ENCODE measurements at regions not wholly inside any gene's neighbourhood (a gene's known extent, or its start where the extent isn't known, plus 50 kb on each side); places are given as distances from the start of the nearest gene placed in this dataset.

DNA sequence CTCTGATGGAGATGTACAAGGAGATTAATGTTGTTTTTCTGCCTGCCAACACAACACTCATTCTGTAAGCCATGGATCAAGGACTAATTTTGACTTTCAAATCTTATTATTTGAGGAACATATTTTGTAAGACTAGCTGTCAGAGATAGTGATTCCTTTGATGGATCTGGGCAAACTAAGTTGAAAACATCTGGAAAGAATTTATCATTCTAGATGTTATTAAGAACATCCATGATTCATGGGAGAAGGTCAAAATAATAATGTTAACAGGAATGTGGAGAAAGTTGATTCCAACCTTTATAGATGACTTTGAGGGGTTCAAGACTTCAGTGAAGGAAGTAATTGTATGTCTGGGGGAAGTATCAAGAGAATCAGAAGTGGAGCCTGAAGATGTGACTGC, 196.8 kb downstream of the POSTN start:
- H3K9me3 Mint-ChIP-seq, result peaks cover 0 to 27% (median 3%) of the 10 kb centered on the region in 11 donors
- POLR2A ChIA-PET, result no interaction called here
- H3K4me1 Mint-ChIP-seq, result no peaks in the 10 kb centered on the region

DNA sequence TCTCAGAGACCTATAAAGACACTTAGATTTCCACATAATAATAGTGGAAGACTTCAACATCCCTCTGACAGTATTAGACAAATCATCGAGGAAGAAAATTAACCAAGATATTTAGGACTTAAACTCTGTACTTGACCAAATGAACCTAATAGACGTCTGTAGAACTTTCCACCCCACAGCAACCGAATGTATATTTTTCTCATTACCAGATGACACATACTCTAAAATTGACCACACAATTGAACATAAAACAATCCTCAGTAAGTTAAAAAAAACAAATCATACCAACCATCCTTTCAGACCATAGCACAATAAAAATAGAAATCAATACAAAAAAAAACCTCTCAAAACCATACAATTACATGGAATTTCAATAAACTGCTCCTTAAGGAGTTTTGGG, 201.0 kb downstream of the POSTN start:
- intact Hi-C loops (cut with micrococcal nuclease), result no loop called here
- no peak overlapping the region for H3K4me3 ChIP-seq (ENCODE audit: low read length)
- no peaks in the 10 kb centered on the region for H3K9me3 ChIP-seq (ENCODE audit: control insufficient read depth in 2 of 3, low read length in 3 of 3)
- Mint-ChIP-seq H3K4me3 (no peak overlapping the region), H3K9me3 (peaks cover 0 to 34% (median 4%) of the 10 kb centered on the region in 11 donors), H3K36me3 (no peaks in the 10 kb centered on the region), H3K27ac (no peak overlapping the region), H3K4me1 (no peaks in the 10 kb centered on the region), H3K27me3 (no peaks in the 10 kb centered on the region)
- H3K36me3 ChIP-seq (ENCODE audit: control insufficient read depth in 2 of 3, insufficient read depth in 3 of 3, low read length in 3 of 3), result no peaks in the 10 kb centered on the region
- ChIA-PET POLR2A (no interaction called here), CTCF (no interaction called here)
- no peaks in the 10 kb centered on the region for H3K27me3 ChIP-seq (ENCODE audit: control insufficient read depth in 2 of 2, insufficient read depth in 2 of 2, low read length in 2 of 2)
- no peaks in the 10 kb centered on the region for H3K4me1 ChIP-seq (ENCODE audit: control insufficient read depth in 2 of 2, insufficient read depth in 2 of 2, low read length in 2 of 2)
- ATAC-seq (no peak), DNase-seq (no peak)
- H3K27ac ChIP-seq (ENCODE audit: low read depth, low read length), result no peak overlapping the region

More for the DNA sequence above, 196.8 kb downstream of the POSTN start:
- Histone ChIP-seq H3K4me3 (ENCODE audit: low read length) (no peak overlapping the region), H3K36me3 (ENCODE audit: control insufficient read depth in 2 of 3, insufficient read depth in 3 of 3, low read length in 3 of 3) (no peaks in the 10 kb centered on the region), H3K27me3 (ENCODE audit: control insufficient read depth in 2 of 2, insufficient read depth in 2 of 2, low read length in 2 of 2) (no peaks in the 10 kb centered on the region), H3K27ac (ENCODE audit: low read depth, low read length) (no peak overlapping the region), H3K4me1 (ENCODE audit: control insufficient read depth in 2 of 2, insufficient read depth in 2 of 2, low read length in 2 of 2) (no peaks in the 10 kb centered on the region), H3K9me3 (ENCODE audit: control insufficient read depth in 2 of 3, low read length in 3 of 3) (no peaks in the 10 kb centered on the region)
- CTCF ChIA-PET, result no interaction called here
- ATAC-seq (no peak), DNase-seq (no peak)
- no peaks in the 10 kb centered on the region for H3K27me3 Mint-ChIP-seq
- H3K27ac Mint-ChIP-seq, result no peak overlapping the region
- H3K36me3 Mint-ChIP-seq, result no peaks in the 10 kb centered on the region
- intact Hi-C loops (cut with micrococcal nuclease), result no loop called here
- no peak overlapping the region for H3K4me3 Mint-ChIP-seq

- no peak overlapping the region for H3K4me3 ChIP-seq (ENCODE audit: low read length)
- intact Hi-C loops (cut with micrococcal nuclease), result no loop called here
- ATAC-seq (no peak), DNase-seq (no peak)
- H3K36me3 Mint-ChIP-seq, result no peaks in the 10 kb centered on the region
- no peaks in the 10 kb centered on the region for H3K4me1 ChIP-seq (ENCODE audit: control insufficient read depth in 2 of 2, insufficient read depth in 2 of 2, low read length in 2 of 2)
- no peak overlapping the region for H3K27ac ChIP-seq (ENCODE audit: low read depth, low read length)
- no peaks in the 10 kb centered on the region for H3K27me3 Mint-ChIP-seq
- POLR2A ChIA-PET, result no interaction called here
- no peaks in the 10 kb centered on the region for H3K9me3 ChIP-seq (ENCODE audit: control insufficient read depth in 2 of 3, low read length in 3 of 3)
- no peak overlapping the region for H3K4me3 Mint-ChIP-seq
- H3K36me3 ChIP-seq (ENCODE audit: control insufficient read depth in 2 of 3, insufficient read depth in 3 of 3, low read length in 3 of 3), result no peaks in the 10 kb centered on the region
- H3K27ac Mint-ChIP-seq, result no peak overlapping the region
- H3K4me1 Mint-ChIP-seq, result no peaks in the 10 kb centered on the region
- CTCF ChIA-PET, result no interaction called here
- no peaks in the 10 kb centered on the region for H3K27me3 ChIP-seq (ENCODE audit: control insufficient read depth in 2 of 2, insufficient read depth in 2 of 2, low read length in 2 of 2)
- H3K9me3 Mint-ChIP-seq, result peaks cover 0 to 30% (median 4%) of the 10 kb centered on the region in 11 donors
These were observed 203.0 kb downstream of the POSTN start for GRCh38 chr13:37395544-37395943.

DNA sequence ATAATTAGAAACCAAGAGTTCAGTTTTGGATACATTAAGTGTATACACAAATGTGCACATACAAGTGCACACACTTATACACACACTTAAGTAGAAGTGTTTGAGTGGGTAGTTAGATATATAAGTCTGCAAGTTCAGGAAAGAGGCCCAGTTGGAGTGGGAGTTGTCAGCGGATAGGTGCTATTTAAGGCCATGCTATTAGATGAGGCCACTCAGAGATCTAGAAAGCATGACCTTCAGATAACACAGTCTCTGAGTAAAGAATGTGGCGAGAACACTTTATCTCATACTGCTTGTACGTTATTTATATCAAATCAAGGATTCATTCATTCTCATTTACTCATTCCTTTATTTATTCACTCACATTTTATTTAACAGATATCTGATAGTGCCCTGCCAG, 206.2 kb downstream of the POSTN start:
- H3K27me3 ChIP-seq (ENCODE audit: control insufficient read depth in 2 of 2, insufficient read depth in 2 of 2, low read length in 2 of 2), result no peaks in the 10 kb centered on the region
- H3K4me1 Mint-ChIP-seq, result no peaks in the 10 kb centered on the region
- peaks cover 0 to 19% (median 6%) of the 10 kb centered on the region in 11 donors for H3K9me3 Mint-ChIP-seq
- ChIA-PET POLR2A (no interaction called here), CTCF (no interaction called here)
- no peak overlapping the region for H3K27ac Mint-ChIP-seq
- intact Hi-C loops (cut with micrococcal nuclease), result no loop called here
- H3K4me1 ChIP-seq (ENCODE audit: control insufficient read depth in 2 of 2, insufficient read depth in 2 of 2, low read length in 2 of 2), result no peaks in the 10 kb centered on the region
- no peak overlapping the region for H3K27ac ChIP-seq (ENCODE audit: low read depth, low read length)
- no peaks in the 10 kb centered on the region for H3K27me3 Mint-ChIP-seq
- ATAC-seq (no peak), DNase-seq (no peak)
- H3K36me3 Mint-ChIP-seq, result no peaks in the 10 kb centered on the region
- no peaks in the 10 kb centered on the region for H3K36me3 ChIP-seq (ENCODE audit: control insufficient read depth in 2 of 3, insufficient read depth in 3 of 3, low read length in 3 of 3)
- no peak overlapping the region for H3K4me3 ChIP-seq (ENCODE audit: low read length)
- H3K4me3 Mint-ChIP-seq, result no peak overlapping the region
- H3K9me3 ChIP-seq (ENCODE audit: control insufficient read depth in 2 of 3, low read length in 3 of 3), result no peaks in the 10 kb centered on the region

DNA sequence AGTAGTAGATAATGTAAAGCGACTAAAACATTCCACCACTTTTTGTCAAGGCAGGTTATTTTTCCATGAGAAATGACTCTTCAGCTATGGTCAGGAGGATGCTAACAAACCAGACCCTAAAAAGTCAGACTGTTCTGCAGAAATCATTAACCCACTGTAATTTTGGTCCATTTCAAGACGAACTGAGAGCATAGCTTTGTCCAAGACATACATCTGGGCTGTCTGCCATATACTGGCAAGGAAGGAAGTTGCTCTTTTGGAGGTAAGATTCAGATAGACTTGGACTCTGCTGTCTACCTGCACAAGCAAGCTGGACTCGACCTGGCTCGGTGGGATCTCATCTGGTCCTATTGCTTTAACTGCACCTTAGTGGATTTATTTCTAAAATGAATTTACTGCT, 207.8 kb downstream of the POSTN start:
- intact Hi-C loops (cut with micrococcal nuclease), result no loop called here
- Histone ChIP-seq H3K4me1 (ENCODE audit: control insufficient read depth in 2 of 2, insufficient read depth in 2 of 2, low read length in 2 of 2) (no peaks in the 10 kb centered on the region), H3K4me3 (ENCODE audit: low read length) (no peak overlapping the region), H3K27ac (ENCODE audit: low read depth, low read length) (no peak overlapping the region), H3K36me3 (ENCODE audit: control insufficient read depth in 2 of 3, insufficient read depth in 3 of 3, low read length in 3 of 3) (no peaks in the 10 kb centered on the region), H3K9me3 (ENCODE audit: control insufficient read depth in 2 of 3, low read length in 3 of 3) (no peaks in the 10 kb centered on the region), H3K27me3 (ENCODE audit: control insufficient read depth in 2 of 2, insufficient read depth in 2 of 2, low read length in 2 of 2) (no peaks in the 10 kb centered on the region)
- H3K27ac Mint-ChIP-seq, result no peak overlapping the region
- DNase-seq (no peak), ATAC-seq (no peak)
- H3K4me1 Mint-ChIP-seq, result no peaks in the 10 kb centered on the region
- H3K36me3 Mint-ChIP-seq, result no peaks in the 10 kb centered on the region
- POLR2A ChIA-PET, result no interaction called here
- H3K4me3 Mint-ChIP-seq, result no peak overlapping the region
- peaks cover 0 to 19% (median 5%) of the 10 kb centered on the region in 11 donors for H3K9me3 Mint-ChIP-seq
- H3K27me3 Mint-ChIP-seq, result no peaks in the 10 kb centered on the region
- CTCF ChIA-PET, result no interaction called here

GRCh38 chr13:37385956-37386670, 212.5 kb downstream of the POSTN start:
- Mint-ChIP-seq H3K36me3 (no peaks in the 10 kb centered on the region), H3K27me3 (no peaks in the 10 kb centered on the region), H3K9me3 (peaks cover 0 to 8% (median 3%) of the 10 kb centered on the region in 11 donors), H3K4me1 (no peaks in the 10 kb centered on the region), H3K27ac (no peak overlapping the region), H3K4me3 (peak overlapping the region in 1 of 10 donors; percentile 9)
- Histone ChIP-seq H3K27ac (ENCODE audit: low read depth, low read length) (no peak overlapping the region), H3K4me1 (ENCODE audit: control insufficient read depth in 2 of 2, insufficient read depth in 2 of 2, low read length in 2 of 2) (no peaks in the 10 kb centered on the region), H3K36me3 (ENCODE audit: control insufficient read depth in 2 of 3, insufficient read depth in 3 of 3, low read length in 3 of 3) (no peaks in the 10 kb centered on the region), H3K9me3 (ENCODE audit: control insufficient read depth in 2 of 3, low read length in 3 of 3) (no peaks in the 10 kb centered on the region), H3K4me3 (ENCODE audit: low read length) (no peak overlapping the region), H3K27me3 (ENCODE audit: control insufficient read depth in 2 of 2, insufficient read depth in 2 of 2, low read length in 2 of 2) (no peaks in the 10 kb centered on the region)
- ChIA-PET CTCF (no interaction called here), POLR2A (no interaction called here)
- intact Hi-C loops (cut with micrococcal nuclease), result no loop called here
- no peak for ATAC-seq
- DNase-seq, result no peak

GRCh38 chr13:37385248-37385647, 213.3 kb downstream of the POSTN start:
- Mint-ChIP-seq H3K36me3 (no peaks in the 10 kb centered on the region), H3K27me3 (no peaks in the 10 kb centered on the region), H3K9me3 (peaks cover 0 to 8% (median 3%) of the 10 kb centered on the region in 11 donors), H3K27ac (no peak overlapping the region), H3K4me1 (no peaks in the 10 kb centered on the region), H3K4me3 (no peak overlapping the region)
- no peak overlapping the region for H3K4me3 ChIP-seq (ENCODE audit: low read length)
- DNase-seq (no peak), ATAC-seq (no peak)
- no peaks in the 10 kb centered on the region for H3K27me3 ChIP-seq (ENCODE audit: control insufficient read depth in 2 of 2, insufficient read depth in 2 of 2, low read length in 2 of 2)
- H3K9me3 ChIP-seq (ENCODE audit: control insufficient read depth in 2 of 3, low read length in 3 of 3), result no peaks in the 10 kb centered on the region
- no peak overlapping the region for H3K27ac ChIP-seq (ENCODE audit: low read depth, low read length)
- intact Hi-C loops (cut with micrococcal nuclease), result no loop called here
- no peaks in the 10 kb centered on the region for H3K36me3 ChIP-seq (ENCODE audit: control insufficient read depth in 2 of 3, insufficient read depth in 3 of 3, low read length in 3 of 3)
- POLR2A ChIA-PET, result no interaction called here
- no peaks in the 10 kb centered on the region for H3K4me1 ChIP-seq (ENCODE audit: control insufficient read depth in 2 of 2, insufficient read depth in 2 of 2, low read length in 2 of 2)
- CTCF ChIA-PET, result no interaction called here

All from naive thymus-derived CD4-positive, alpha-beta T cell (primary cell).